DMS153 treated with DMSO at 0.1 percent for 48 hours (cell line): ENCODE measurements at regions not wholly inside any gene's neighbourhood (a gene's known extent, or its start where the extent isn't known, plus 50 kb on each side); places are given as distances from the start of the nearest gene placed in this dataset.

Experiments used
- DNase-seq: peaks from one replicate; lab custom pipeline; 2025; ENCODE audit not compliant: unreplicated experiment; lab: John Stamatoyannopoulos, UW

DNA sequence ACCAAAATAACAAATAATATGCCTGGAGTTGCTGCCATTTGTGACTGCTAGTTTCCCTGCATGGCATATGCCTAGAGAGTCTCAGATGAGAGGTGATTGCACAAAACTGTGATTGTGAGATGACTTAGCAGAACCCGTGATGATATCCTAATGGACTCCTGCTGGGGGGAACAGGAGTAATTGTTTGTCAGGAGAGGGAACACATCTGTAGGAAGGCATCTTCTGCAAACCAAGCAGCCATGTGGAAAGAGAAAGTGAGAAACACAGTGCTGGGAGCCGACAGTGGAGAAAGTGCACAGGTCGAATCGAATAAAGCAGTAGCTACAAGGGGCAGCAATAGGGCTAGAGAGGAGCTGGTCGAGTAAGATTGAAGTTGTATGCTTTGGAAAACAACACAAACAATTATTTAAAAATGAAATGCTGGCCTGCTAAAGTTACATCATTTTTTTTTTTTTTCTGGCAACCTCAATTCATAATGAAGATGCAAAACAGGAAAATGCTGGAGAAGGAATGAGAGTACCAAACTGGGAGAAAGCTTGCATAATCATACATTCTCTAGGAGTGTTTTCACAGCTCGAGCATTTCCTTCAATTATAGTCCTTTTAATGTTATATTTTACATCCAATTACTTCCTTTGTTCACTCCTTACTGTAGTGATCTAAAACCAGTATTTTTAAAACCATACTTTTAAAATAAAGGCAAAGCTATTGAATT is 494.2 kb upstream of the AGTR1 start:
- DNase-seq = no peak

DNA sequence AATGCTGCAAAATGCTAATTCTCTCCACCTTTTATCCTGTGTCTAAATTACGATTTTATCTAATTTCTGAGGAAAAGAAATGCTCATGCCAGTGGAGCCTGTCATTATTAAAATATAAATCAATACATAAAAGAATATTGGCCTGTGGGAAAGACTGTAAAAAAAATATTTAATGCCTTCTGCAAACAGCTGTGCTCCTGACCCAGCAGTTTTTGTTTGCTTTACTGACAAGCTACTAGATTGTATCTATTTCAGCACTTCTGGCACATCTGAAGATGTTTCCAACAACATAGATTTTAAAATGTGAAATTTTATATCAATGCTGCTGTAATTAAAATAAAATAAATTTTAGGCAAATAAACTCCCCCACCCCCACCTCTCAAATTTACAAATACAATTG is 493.6 kb upstream of the AGTR1 start:
- no peak for DNase-seq

DNA sequence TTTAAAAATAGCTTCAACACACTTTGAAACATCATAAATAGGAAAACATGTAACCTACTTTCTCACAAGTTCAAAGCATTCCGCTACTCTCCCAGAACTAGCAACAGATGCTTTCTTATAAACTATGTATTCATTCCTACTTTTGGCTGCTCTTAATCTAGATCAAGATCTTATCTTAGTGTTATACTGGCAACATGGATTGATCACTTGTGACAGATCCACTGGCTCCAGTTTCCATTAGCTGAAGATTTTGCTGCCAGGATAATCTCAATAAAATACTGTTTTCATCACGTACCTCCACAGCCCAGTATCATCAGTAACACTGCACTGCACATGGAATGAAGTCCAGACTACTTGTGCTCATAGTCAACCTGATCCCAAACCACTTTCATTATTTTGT is 491.7 kb upstream of the AGTR1 start:
- DNase-seq = no peak

DNA sequence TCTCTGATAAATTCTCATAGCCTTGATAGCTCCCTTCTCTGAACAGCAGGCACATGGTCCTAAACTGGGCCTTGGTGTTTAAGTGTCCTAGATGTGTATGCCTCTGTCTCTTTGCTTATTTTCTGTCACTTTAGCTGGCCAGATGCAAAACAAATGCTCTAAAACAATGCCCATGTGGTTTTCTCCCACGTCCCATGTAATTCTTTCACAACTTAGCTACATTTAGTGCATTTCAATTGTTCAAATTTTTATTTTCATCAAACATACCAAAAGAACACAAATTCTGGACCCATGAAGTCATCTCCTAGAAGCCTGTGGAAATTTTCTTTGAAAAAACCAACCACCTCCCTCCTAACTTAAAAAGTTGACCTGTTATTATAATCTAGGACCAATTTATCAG is 491.3 kb upstream of the AGTR1 start:
- no peak for DNase-seq

DNA sequence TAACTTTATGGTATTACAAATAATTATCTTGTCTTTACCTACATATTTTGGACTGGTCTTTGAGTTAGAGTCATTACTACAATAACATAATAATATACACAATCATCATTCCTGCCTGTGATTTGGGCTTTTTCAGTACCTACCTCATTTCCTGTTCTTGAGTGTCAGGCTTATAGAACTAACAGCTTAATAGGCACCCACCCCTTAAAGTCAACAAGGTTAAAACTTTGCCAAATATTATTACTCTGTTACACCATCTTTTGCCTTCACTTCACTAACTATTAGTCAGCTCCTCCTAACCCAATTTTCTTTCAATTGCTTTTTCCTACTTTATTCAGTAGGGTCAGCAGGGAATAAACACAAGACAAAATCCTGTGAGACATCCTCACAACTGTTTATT is 488.7 kb upstream of the AGTR1 start:
- DNase-seq = no peak

DNA sequence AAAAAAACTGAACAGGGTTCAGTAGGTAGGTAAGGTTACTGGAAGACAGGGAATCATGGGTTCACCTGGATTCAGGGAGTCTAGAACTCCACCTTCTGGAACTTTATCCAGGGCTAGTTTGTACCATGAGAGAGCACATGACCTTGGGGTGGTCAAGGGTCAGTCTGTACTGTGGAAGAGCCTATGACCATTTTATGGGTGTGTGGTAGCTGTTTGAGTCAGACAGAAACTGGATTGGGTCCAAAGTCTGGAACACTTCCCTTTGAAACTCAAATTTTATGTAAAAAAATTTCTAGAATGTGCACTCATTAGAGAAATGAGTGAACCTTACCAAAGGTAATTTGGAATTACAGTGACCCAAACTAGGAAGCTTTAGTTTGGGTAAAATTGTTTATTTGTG is 486.0 kb upstream of the AGTR1 start:
- no peak for DNase-seq

DNA sequence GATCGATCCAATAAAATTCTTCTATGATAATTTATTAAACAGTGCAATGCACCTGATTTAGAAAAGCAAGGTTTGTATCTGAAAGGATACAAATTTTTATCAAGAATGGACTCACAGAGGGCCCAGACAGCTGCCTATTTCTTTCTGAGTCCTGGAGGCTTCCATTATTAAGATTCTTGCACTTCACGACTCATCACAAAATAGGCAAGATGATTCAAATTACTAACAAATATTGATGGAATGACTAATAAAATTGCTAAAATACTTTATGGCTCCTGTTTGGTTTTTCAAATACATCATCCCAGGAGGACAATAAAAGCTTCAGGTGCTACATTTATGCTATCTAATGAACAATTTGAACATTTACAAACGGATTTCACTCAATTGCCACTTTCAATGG is 483.0 kb upstream of the AGTR1 start:
- no peak for DNase-seq

DNA sequence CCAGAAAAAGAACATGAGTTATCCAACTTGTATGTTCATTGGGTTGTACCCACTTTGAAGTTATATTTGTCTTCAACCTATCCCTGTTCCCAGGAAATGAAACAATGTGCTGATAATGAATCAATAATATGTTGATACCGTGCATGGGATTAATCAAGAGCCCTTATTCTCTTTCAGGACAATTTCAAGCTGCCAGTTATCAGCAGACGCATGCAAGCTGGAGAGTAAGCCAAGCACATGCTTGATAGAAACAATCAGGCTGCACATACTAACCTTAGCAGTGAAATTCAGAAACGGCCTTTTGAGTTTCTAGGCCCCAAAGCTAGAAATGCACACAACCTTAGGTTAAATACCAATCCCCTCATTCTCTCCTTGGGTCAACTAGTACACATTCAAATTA is 480.4 kb upstream of the AGTR1 start:
- no peak for DNase-seq

DNA sequence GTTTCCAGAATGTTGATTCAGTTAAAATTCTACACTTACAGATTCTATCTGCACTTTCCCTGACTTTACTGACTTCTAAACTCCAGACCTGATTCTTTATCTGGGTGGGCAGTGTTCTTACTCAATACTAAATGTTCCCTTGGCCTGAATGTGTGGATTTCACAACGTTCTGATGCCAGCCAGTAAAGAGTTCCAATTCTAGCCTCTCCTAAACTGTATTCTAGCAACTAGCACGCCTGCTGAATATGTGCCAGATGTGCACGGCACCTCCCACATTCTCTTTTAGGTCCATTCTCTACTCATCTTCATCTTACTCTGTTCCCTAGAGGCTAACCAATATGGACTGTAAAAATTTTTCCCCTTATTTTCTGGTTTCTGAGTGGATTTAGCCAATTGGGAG is 479.5 kb upstream of the AGTR1 start:
- DNase-seq = no peak

DNA sequence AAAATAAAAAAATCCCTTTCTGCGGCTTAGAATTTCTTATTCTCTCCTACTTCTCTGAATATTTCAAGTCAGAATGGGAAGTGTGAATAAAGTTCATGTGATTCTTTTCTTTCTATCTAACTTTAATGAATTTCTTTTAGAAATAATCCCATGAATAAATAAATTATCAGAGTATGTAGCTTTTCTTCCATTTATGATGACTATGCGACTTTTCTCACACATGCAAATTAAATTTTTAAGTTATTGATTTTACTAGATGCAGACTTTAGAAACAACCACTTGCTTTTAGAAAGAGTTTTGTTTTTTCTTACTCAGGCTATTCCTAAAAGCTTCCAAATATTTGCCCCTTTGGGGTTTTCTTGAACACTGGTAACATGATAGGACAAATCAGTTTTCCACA is 477.7 kb upstream of the AGTR1 start:
- no peak for DNase-seq

DNA sequence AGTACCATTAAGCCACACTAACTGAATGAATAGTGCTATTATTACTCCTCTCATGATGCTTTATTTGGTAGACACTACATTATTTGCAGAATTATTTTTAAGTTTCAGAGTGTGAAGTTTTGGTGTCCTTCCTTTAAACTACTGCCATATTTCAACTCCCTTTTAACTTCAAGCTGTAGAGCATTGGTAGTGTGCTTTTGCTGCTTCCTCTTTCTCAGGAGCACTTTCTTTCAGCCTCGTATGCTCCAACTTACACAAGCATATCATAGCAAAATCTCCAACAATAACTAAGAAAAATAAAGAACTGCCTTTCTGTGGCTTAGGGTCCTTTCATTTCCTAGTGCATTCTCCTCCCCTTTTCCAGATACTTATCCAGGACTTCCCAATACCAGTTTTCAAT is 476.4 kb upstream of the AGTR1 start:
- no peak for DNase-seq

DNA sequence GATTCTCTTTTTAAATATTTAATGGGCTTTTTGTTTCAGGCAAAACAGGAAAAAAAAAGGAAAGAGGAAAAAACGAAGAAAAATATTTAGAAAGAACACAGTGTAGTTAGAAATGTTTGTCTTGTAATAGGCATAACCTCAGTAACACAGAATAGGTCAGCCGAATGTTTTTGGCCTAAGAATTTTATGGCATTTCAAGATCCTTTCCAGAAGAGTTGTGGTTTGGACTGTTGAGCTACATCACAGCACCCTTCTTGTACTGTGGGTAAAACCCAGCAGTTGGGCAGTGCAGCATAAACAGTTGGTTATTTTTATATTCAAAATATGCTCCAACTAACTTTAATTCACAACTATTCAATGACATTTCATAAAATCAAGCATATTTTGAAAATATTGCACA is 474.4 kb upstream of the AGTR1 start:
- no peak for DNase-seq

DNA sequence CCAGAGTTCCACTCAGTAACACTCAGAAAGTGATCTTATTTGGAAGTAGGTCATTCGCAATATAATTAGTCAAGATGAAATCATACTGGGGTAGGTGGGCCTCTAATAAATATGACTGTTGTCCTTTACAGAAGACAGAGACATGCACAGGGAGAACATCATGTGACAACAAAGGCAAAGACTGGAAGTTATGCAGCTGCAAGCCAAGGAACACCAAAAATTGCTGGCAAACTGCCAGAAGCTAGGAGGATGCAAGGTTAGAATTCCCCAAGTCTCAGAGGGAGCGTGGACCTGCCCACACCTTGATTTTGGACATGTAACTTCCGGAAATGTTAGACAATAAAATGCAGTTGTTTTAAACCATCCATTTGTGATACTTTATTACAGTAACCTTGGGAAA is 471.5 kb upstream of the AGTR1 start:
- DNase-seq = no peak

DNA sequence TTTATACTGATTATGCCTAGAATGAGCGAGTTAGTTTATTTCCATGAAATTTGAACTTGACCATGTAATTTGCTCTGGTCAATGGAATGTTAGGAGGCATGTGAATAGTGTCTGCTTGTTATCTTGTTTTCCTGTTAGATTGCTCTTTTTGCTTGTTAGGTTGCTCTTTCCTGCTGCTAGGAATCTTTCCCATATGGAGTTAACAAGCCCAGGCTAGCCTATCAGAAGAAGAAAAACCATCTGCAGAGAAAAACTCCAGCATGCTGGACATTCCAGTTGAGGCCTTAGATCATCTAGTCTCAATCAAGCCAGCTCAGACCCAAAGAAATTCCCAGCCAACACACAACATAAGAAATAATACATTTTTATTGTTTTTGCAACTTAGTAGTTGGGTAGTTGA is 470.2 kb upstream of the AGTR1 start:
- no peak for DNase-seq

DNA sequence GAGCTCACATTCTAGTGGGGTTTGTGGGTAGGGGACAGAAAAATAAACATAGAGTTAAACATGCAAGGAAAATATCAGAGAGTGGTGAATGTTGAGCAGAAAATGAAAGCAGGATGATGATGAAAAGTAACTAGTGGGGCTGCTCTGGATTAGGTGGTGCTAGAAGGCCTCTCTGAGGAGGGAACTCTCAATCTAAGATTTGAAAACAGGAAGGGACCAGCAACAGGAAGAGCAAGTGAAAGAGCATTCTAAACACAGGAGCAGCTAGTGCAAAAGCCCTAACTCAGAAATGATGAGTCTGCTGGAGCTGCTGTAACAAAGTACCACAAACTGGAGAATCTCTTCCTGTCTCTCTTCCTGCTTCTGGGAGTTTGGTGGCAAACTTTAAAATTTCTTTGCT is 468.6 kb upstream of the AGTR1 start:
- DNase-seq = no peak

DNA sequence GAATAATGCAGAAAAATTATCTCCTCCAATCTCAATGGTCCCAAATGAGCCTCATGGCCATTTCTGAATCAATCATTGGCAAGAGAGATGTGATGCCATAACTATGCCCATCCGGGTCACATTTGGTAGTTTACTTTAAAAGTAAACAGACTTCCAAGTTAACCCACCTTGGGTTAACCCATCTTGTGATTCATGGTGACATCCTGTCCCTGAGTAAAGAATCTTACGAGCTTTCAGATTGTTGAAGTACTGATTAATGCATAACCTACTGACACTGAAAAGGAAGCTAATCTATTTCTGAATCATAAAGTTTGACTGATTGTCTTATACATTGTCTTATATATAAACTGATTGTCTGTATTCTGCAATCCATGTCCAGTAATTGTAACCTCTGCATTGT is 467.2 kb upstream of the AGTR1 start:
- DNase-seq = no peak

DNA sequence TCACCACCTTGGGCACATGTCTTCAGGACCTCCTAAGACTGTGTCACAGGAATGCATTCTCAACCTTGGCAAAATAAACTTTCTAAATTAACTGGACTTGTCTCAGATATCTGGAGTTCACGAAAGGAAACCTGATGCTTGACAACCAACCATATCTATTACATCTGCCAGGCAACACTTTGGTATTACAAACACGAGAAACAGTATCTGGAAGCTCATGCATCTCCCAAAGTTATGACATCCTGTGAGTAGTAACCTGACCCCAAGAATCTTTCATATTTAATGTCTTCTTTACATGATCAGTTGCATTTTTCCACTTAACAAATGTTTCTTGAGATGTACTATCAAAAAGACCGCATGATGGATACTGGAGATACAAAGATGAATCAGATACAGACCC is 465.3 kb upstream of the AGTR1 start:
- no peak for DNase-seq

DNA sequence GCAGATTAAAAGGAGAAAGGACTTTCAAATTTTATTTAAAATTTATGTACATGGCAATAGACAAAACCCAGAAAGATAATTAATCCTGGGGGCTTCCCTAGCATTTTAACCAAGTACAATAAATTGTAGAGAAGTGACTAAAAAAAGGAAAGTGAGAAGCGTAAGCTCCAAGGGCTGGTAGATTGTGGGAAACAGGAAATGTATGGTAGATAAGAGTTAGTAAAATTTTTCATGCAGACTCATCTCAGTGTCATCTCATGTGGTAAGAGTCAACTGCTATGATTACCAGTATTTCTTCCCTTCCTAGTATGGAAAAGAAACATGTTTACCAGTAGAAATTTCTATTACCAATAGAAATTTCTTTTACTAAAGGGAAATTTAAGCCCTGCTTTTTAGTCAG is 464.3 kb upstream of the AGTR1 start:
- DNase-seq = no peak

DNA sequence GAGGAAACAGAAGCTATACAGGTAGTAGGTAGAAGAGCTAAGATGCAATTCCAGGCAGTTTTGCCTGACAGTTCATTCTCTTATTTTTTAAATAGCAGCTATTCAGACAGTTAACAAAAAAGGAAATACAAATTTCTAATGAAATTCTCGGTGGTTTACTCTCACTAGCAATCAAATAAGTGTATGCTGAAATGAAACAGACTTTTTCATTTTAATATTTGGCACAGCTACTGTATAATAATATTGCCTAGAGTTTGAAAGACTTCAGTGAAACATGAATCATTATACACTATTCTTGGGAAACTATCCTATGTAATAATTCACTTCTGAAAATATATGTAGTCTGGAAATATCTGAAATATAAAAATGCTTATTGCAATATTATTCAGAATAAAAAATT is 463.2 kb upstream of the AGTR1 start:
- DNase-seq = no peak

DNA sequence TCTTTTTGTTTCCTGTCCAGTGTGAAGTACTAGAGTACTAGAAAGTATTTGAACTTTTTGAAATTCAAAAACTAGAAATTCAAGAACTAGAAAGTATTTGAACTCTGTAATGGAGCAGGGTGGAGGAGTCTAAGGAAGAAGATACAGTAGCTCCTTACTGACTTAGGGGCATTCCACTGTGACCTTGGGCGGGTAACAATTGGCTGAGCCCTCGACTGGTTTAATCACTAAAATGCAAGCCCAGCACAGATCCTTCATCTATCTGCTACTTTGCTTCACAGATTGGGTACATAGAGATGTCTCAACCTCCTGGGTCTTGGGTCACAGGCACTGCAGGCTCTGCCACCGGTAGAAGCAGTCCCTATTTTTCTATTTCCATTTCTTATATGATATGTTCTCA is 462.1 kb upstream of the AGTR1 start:
- no peak for DNase-seq

DNA sequence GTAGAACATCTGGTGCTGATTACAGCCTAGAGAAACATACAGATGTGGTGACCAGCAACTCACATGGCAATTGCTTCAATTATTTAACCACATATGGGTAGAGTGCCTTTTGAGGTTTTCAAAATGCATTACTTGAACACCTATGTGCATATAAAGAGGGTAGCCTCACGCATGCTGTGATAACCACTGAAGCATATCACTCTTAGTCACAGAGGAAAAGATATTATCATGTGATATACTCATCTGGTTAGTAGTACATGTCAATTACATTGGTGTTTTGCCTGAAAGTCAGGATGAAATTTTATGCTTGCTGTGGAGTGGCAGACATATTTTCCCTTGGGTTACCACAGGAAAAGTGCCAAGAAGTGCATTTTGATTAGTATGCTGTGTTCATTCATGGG is 459.3 kb upstream of the AGTR1 start:
- no peak for DNase-seq

DNA sequence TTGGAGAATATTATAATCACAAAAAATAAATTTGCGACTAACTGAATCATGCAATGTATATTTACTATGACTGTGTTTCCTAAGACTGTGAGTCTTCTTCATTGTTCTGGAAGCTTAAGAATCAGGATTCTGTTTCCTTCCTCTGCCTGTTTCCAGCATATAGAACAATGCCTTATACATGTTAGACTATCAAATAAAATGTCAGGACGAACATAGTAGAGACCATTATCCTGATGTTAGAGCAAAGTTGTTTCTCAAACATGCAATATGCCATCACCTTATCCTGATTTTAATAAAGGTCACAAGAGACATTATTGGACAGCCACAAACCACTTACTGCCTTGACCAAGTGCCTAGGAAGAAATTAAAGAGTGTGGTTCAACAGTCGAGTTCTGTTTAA is 457.4 kb upstream of the AGTR1 start:
- no peak for DNase-seq

DNA sequence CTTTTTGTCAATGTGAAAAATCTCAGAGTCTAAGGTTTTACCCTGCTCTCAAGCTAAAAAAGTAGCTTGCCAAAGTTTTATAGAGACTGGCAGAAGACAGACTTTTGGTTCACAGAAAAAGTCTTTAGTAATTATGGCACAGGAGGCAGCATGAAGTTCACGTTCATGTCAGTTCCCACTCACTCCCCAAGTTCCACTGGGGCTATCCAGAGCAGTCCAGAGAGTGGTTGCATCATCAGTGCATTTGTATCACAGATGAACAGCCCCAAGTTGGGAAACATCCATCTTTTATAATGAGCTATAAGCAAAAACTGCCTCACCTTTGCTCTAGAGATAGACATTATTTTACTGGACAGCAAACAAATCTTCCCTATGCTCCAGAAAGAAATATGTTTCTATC is 454.1 kb upstream of the AGTR1 start:
- DNase-seq = no peak
